ENCODE measurements at regions not wholly inside any gene's neighbourhood (a gene's known extent, or its start where the extent isn't known, plus 50 kb on each side); places are given as distances from the start of the nearest gene placed in this dataset.

GRCh38 chr6:50259903-50260302 is 210.2 kb upstream of the DEFB112 start:
- TF ChIP-seq RARB (CRISPR knock-in tag; IDR thresholded peaks at IDR 0.05) (no peak), BACH2 (CRISPR knock-in tag; IDR thresholded peaks at IDR 0.05; ENCODE audit: borderline replicate concordance) (no peak), CSDC2 (CRISPR knock-in tag; IDR thresholded peaks at IDR 0.05) (no peak), CREB5 (CRISPR knock-in tag; IDR thresholded peaks at IDR 0.05; ENCODE audit: low read depth) (no peak), ZNF8 (CRISPR knock-in tag; IDR thresholded peaks at IDR 0.05) (no peak), ESRRG (CRISPR knock-in tag; IDR thresholded peaks at IDR 0.05) (no peak), OSR1 (CRISPR knock-in tag; IDR thresholded peaks at IDR 0.05) (no peak), TSHZ2 (CRISPR knock-in tag; IDR thresholded peaks at IDR 0.05) (no peak), ZFP3 (CRISPR knock-in tag; IDR thresholded peaks at IDR 0.05) (no peak), ISL1 (CRISPR knock-in tag; IDR thresholded peaks at IDR 0.05) (no peak), ZC3H10 (CRISPR knock-in tag; IDR thresholded peaks at IDR 0.05) (no peak)
- TF ChIP-seq, protein P1, sequence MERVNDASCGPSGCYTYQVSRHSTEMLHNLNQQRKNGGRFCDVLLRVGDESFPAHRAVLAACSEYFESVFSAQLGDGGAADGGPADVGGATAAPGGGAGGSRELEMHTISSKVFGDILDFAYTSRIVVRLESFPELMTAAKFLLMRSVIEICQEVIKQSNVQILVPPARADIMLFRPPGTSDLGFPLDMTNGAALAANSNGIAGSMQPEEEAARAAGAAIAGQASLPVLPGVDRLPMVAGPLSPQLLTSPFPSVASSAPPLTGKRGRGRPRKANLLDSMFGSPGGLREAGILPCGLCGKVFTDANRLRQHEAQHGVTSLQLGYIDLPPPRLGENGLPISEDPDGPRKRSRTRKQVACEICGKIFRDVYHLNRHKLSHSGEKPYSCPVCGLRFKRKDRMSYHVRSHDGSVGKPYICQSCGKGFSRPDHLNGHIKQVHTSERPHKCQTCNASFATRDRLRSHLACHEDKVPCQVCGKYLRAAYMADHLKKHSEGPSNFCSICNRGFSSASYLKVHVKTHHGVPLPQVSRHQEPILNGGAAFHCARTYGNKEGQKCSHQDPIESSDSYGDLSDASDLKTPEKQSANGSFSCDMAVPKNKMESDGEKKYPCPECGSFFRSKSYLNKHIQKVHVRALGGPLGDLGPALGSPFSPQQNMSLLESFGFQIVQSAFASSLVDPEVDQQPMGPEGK (CRISPR knock-in tag; IDR thresholded peaks at IDR 0.05; ENCODE audit: borderline replicate concordance) = no peak

All from SK-N-SH treated with all-trans-retinoic acid at 6 μM for 48 hours (cell line).